GM12878 (cell line): ENCODE measurements at regions not wholly inside any gene's neighbourhood (a gene's known extent, or its start where the extent isn't known, plus 50 kb on each side); places are given as distances from the start of the nearest gene placed in this dataset.

Source experiments
- BACH1 ChIP-seq: fragments of 450-650 bp; IDR thresholded peaks from 2 replicates; pipeline ENCODE4 v1.6.1; 2017; ENCODE audit warnings: mild to moderate bottlenecking, borderline replicate concordance
- CBX5 ChIP-seq: sonication (generic); IDR thresholded peaks from 2 replicates; pipeline ENCODE4 v1.6.1; 2016; ENCODE audit warnings: low read depth, moderate library complexity, mild to moderate bottlenecking, inconsistent platforms
- EGR1 ChIP-seq, 2 experiments: IDR thresholded peaks; 1 replicate in 1 of 2; 2 replicates in 1 of 2; pipeline ENCODE4 v1.6.1; 2011 to 2012; ENCODE audit warnings: low read depth in 2 of 2, low read length in 2 of 2, borderline replicate concordance in 1 of 2, mild to moderate bottlenecking in 1 of 2, moderate library complexity in 1 of 2
- HDGF ChIP-seq: fragments of 450-650 bp; IDR thresholded peaks from 2 replicates; pipeline ENCODE4 v1.6.1; 2016; ENCODE audit warnings: antibody characterized with exemption
- YY1 ChIP-seq: IDR thresholded peaks from 2 replicates; pipeline ENCODE4 v1.6.1; 2011; ENCODE audit warnings: low read depth, mild to moderate bottlenecking, low read length
- ZZZ3 ChIP-seq: IDR thresholded peaks from 2 replicates; pipeline ENCODE4 v1.6.1; 2011; ENCODE audit warnings: low read depth; ENCODE audit not compliant: control insufficient read depth, insufficient read length
- TF ChIP-seq, protein P1 (sequence below): fragments of 450-650 bp; IDR thresholded peaks from 2 replicates; pipeline ENCODE4 v1.6.1; 2018; ENCODE audit warnings: mild to moderate bottlenecking, low read depth, moderate library complexity; ENCODE audit not compliant: partially characterized antibody
- TF ChIP-seq, protein P2 (sequence below): fragments of 450-650 bp; IDR thresholded peaks from 2 replicates; pipeline ENCODE4 v1.6.1; 2017; ENCODE audit warnings: mild to moderate bottlenecking, moderate library complexity
- TF ChIP-seq, protein P3 (sequence below): IDR thresholded peaks from 2 replicates; pipeline ENCODE4 v1.6.1; 2012; ENCODE audit warnings: low read depth, low read length, improper control_type of control experiment

DNA sequence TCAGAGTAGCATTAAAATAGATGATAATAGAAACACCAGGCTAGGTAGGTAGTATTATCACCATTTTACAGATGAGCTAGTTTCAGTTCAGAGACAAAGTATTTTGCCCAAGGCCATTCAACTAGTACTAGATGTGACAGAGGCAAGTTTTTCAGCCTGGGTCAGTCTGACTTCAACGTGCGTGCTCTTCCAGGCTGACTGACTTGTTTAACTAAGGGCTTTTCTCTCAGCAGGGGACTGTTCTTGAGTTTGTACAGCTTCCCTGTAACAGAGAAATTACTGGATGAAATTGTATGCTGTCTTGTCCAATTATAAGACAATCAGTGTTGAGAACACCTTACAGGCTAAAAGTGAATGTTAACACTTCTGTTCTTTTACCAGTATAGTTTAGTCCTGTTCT, 333.5 kb upstream of the MAN1A1 start (continued):
- TF ChIP-seq, protein P1, sequence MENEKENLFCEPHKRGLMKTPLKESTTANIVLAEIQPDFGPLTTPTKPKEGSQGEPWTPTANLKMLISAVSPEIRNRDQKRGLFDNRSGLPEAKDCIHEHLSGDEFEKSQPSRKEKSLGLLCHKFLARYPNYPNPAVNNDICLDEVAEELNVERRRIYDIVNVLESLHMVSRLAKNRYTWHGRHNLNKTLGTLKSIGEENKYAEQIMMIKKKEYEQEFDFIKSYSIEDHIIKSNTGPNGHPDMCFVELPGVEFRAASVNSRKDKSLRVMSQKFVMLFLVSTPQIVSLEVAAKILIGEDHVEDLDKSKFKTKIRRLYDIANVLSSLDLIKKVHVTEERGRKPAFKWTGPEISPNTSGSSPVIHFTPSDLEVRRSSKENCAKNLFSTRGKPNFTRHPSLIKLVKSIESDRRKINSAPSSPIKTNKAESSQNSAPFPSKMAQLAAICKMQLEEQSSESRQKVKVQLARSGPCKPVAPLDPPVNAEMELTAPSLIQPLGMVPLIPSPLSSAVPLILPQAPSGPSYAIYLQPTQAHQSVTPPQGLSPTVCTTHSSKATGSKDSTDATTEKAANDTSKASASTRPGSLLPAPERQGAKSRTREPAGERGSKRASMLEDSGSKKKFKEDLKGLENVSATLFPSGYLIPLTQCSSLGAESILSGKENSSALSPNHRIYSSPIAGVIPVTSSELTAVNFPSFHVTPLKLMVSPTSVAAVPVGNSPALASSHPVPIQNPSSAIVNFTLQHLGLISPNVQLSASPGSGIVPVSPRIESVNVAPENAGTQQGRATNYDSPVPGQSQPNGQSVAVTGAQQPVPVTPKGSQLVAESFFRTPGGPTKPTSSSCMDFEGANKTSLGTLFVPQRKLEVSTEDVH, result no peak
- TF ChIP-seq YY1 (no peak), HDGF (no peak), EGR1 (IDR thresholded peaks at IDR 0.05; ENCODE audit: borderline replicate concordance in 1 of 2, low read depth in 2 of 2, low read length in 2 of 2) (no peak), ZZZ3 (no peak), CBX5 (no peak), BACH1 (no peak)
- TF ChIP-seq, protein P2, sequence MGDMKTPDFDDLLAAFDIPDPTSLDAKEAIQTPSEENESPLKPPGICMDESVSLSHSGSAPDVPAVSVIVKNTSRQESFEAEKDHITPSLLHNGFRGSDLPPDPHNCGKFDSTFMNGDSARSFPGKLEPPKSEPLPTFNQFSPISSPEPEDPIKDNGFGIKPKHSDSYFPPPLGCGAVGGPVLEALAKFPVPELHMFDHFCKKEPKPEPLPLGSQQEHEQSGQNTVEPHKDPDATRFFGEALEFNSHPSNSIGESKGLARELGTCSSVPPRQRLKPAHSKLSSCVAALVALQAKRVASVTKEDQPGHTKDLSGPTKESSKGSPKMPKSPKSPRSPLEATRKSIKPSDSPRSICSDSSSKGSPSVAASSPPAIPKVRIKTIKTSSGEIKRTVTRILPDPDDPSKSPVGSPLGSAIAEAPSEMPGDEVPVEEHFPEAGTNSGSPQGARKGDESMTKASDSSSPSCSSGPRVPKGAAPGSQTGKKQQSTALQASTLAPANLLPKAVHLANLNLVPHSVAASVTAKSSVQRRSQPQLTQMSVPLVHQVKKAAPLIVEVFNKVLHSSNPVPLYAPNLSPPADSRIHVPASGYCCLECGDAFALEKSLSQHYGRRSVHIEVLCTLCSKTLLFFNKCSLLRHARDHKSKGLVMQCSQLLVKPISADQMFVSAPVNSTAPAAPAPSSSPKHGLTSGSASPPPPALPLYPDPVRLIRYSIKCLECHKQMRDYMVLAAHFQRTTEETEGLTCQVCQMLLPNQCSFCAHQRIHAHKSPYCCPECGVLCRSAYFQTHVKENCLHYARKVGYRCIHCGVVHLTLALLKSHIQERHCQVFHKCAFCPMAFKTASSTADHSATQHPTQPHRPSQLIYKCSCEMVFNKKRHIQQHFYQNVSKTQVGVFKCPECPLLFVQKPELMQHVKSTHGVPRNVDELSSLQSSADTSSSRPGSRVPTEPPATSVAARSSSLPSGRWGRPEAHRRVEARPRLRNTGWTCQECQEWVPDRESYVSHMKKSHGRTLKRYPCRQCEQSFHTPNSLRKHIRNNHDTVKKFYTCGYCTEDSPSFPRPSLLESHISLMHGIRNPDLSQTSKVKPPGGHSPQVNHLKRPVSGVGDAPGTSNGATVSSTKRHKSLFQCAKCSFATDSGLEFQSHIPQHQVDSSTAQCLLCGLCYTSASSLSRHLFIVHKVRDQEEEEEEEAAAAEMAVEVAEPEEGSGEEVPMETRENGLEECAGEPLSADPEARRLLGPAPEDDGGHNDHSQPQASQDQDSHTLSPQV, result no peak
- TF ChIP-seq, protein P3, sequence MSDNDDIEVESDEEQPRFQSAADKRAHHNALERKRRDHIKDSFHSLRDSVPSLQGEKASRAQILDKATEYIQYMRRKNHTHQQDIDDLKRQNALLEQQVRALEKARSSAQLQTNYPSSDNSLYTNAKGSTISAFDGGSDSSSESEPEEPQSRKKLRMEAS, result no peak
